B cell (primary cell): ENCODE measurements at regions not wholly inside any gene's neighbourhood (a gene's known extent, or its start where the extent isn't known, plus 50 kb on each side); places are given as distances from the start of the nearest gene placed in this dataset.

Experiments
- ATAC-seq: fragments of 200-7000 bp; cut with Tn5 transposase; one replicate; pipeline ENCODE4 v1.10.0; 2021; ENCODE audit warnings: low read depth, mild to moderate bottlenecking, moderate number of reproducible peaks, moderate library complexity
- CTCF ChIA-PET: fragments of 350-600 bp; sonication (Branson Sonifier 250); formaldehyde crosslinking; loops from one replicate; lab custom pipeline; 2021; ENCODE audit warnings: antibody characterized with exemption, inconsistent platforms; lab: Charles Lee
- POLR2A ChIA-PET: fragments of 350-600 bp; sonication (Branson Sonifier 250); formaldehyde crosslinking; loops from one replicate; lab custom pipeline; 2021; ENCODE audit warnings: antibody characterized with exemption; lab: Charles Lee
- DNase-seq: peaks from one replicate; pipeline ENCODE4 v3.0.0; 2013
- H2AFZ ChIP-seq: 2 replicates; pipeline ENCODE4 v1.6.1; 2012; ENCODE audit warnings: mild to moderate bottlenecking, low read depth, low read length; ENCODE audit not compliant: insufficient read depth, poor library complexity, severe bottlenecking
- H3K27ac ChIP-seq, 2 donors: 1 replicate in 1 of 2; 2 replicates in 1 of 2; pipeline ENCODE4 v1.5.1; 2012 to 2013; ENCODE audit warnings: low read length in 2 of 2, mild to moderate bottlenecking in 2 of 2, moderate library complexity in 1 of 2
- H3K27me3 ChIP-seq, 4 experiments: fragments of 200-600 bp in 1 of 4; sonication (generic) in 1 of 4; replicated peaks in 1 of 4; 1 replicate in 2 of 4; 2 replicates in 2 of 4; pipeline versions ENCODE4 v1.6.1 to v1.7.0; 2013 to 2016; ENCODE audit warnings: low read length in 3 of 4, mild to moderate bottlenecking in 2 of 4, mixed read lengths in 1 of 4, moderate library complexity in 1 of 4; ENCODE audit not compliant: insufficient read depth in 4 of 4, control insufficient read depth in 3 of 4; ENCODE audit errors: control extremely low read depth in 1 of 4
- H3K36me3 ChIP-seq, 2 experiments: replicated peaks in 1 of 2; 1 replicate in 1 of 2; 2 replicates in 1 of 2; pipeline versions ENCODE4 v1.6.1 to v1.7.1; 2013; ENCODE audit warnings: low read length in 1 of 2; ENCODE audit not compliant: insufficient read depth in 2 of 2, control insufficient read depth in 1 of 2; ENCODE audit errors: control extremely low read depth in 1 of 2, extremely low read depth in 1 of 2
- H3K4me1 ChIP-seq, 2 donors: fragments of 200-600 bp in 1 of 2; sonication (generic) in 1 of 2; 1 replicate in 1 of 2; 2 replicates in 1 of 2; pipeline versions ENCODE4 v1.5.1 to v1.6.1; 2013 to 2017; ENCODE audit warnings: low read length in 2 of 2; ENCODE audit not compliant: control insufficient read depth in 2 of 2, insufficient read depth in 2 of 2
- H3K4me2 ChIP-seq: replicated peaks from 2 replicates; pipeline ENCODE3; 2012; ENCODE audit warnings: mild to moderate bottlenecking, low read depth, low read length; ENCODE audit not compliant: poor library complexity, severe bottlenecking
- H3K4me3 ChIP-seq, 5 experiments: fragments of 200-600 bp in 1 of 5; sonication (generic) in 1 of 5; 1 replicate in 3 of 5; 2 replicates in 2 of 5; pipeline versions ENCODE4 v1.5.1 to v1.7.0; 2011 to 2016; ENCODE audit warnings: low read length in 4 of 5, mild to moderate bottlenecking in 4 of 5, low read depth in 2 of 5, control low read depth in 1 of 5, moderate library complexity in 1 of 5; ENCODE audit not compliant: insufficient read depth in 1 of 5; ENCODE audit errors: control extremely low read depth in 1 of 5, extremely low read depth in 1 of 5
- H3K79me2 ChIP-seq: fragments of 200-600 bp; sonication (generic); one replicate; pipeline ENCODE4 v1.6.0; 2016; ENCODE audit warnings: low read length; ENCODE audit not compliant: control insufficient read depth, insufficient read depth
- H3K9ac ChIP-seq: fragments of 200-600 bp; sonication (generic); 2 replicates; pipeline ENCODE4 v1.6.1; 2017; ENCODE audit warnings: mild to moderate bottlenecking, low read length, moderate library complexity
- H3K9me3 ChIP-seq, 3 donors: one replicate each; pipeline versions ENCODE4 v1.6.1 to v1.7.1; 2013; ENCODE audit warnings: low read length in 2 of 3; ENCODE audit not compliant: control insufficient read depth in 2 of 3, insufficient read depth in 1 of 3; ENCODE audit errors: control extremely low read depth in 1 of 3
- H4K20me1 ChIP-seq: 2 replicates; pipeline ENCODE4 v1.6.0; 2012; ENCODE audit warnings: mild to moderate bottlenecking, low read length; ENCODE audit not compliant: insufficient read depth, control insufficient read depth, poor library complexity, severe bottlenecking
- H3K27ac Mint-ChIP-seq: one replicate; pipeline ENCODE4 v1.8.0; 2021; ENCODE audit warnings: mixed read lengths
- H3K27me3 Mint-ChIP-seq: one replicate; pipeline ENCODE4 v1.8.0; 2021; ENCODE audit warnings: mixed read lengths
- H3K4me1 Mint-ChIP-seq: one replicate; pipeline ENCODE4 v1.8.0; 2021; ENCODE audit warnings: mixed read lengths
- H3K4me3 Mint-ChIP-seq: one replicate; pipeline ENCODE4 v1.8.0; 2021; ENCODE audit warnings: mixed read lengths
- H3K9me3 Mint-ChIP-seq: one replicate; pipeline ENCODE4 v1.8.0; 2022; ENCODE audit warnings: mixed read lengths; ENCODE audit not compliant: insufficient read depth
- EZH2 ChIP-seq: IDR thresholded peaks from 2 replicates; pipeline ENCODE4 v1.6.1; 2012; ENCODE audit warnings: borderline replicate concordance, low read depth, mild to moderate bottlenecking, moderate library complexity, low read length; ENCODE audit not compliant: insufficient read depth, poor library complexity, severe bottlenecking
- WGBS: methylation state at CpG from one replicate; pipeline ENCODE4 v1.1.5; 2013; ENCODE audit warnings: missing lambda C conversion rate; ENCODE audit not compliant: insufficient coverage; 5-methylcytosine and 5-hydroxymethylcytosine counted together
- intact Hi-C: fragments of 100-400 bp; cut with micrococcal nuclease; formaldehyde crosslinking; loops from one replicate; pipeline ENCODE4 v1.10.0; 2022
- TF ChIP-seq, protein P1 (sequence below): fragments of 200-600 bp; IDR thresholded peaks from one replicate; pipeline ENCODE4 v1.8.0; 2022; ENCODE audit warnings: antibody characterized with exemption, mild to moderate bottlenecking

DNA sequence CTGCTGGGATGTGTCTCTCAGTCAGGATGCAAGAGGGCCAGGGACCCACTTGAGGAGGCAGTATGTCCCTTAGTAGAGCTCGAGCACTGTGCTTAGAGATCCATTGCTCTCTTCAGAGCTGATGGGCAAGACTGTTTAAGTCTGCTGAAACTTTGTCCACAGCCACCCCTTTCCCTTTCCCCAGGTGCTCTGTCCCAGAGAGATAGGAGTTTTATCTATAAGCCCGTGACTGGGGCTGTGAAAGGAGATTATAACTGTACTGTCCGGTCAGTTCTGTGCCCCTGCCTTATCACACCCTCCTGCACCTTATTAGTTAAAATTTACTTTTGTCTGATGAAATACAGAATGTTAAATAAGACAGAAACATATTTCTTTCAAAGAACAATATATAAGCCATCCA, 378.4 kb downstream of the PABPC4L start:
- intact Hi-C loops, result no loop called here

DNA sequence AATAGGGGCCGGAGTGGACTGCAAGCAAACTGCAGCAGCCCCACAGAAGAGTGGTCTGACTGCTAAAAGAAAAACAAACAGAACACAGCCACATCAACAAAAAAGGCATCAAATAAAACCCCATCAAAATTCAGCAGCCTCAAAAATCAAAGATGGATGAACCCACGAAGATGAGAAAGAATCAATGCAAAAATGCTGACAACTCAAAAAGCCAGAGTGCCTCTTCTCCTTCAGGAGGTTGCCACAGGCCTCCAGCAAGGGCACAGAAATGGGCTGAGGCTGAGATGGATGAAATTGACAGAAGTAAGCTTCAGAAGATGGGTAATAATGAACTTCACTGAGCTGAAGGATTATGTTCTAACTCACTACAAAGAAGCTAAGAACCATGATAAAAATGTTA, 388.6 kb downstream of the PABPC4L start:
- Histone ChIP-seq H4K20me1 (no peaks in the 10 kb centered on the region), H3K27me3 (no peaks in the 10 kb centered on the region), H3K4me3 (no peak overlapping the region), H3K4me1 (no peaks in the 10 kb centered on the region), H3K9me3 (peaks cover 0 to 14% (median 2%) of the 10 kb centered on the region in 3 donors), H3K4me2 (no peak overlapping the region), H2AFZ (no peak overlapping the region), H3K27ac (no peak overlapping the region), H3K79me2 (no peaks in the 10 kb centered on the region), H3K9ac (no peak overlapping the region), H3K36me3 (no peaks in the 10 kb centered on the region)
- intact Hi-C loops, result no loop called here
- Mint-ChIP-seq H3K4me3 (no peak overlapping the region), H3K9me3 (peaks cover 7% of the 10 kb centered on the region), H3K27me3 (no peaks in the 10 kb centered on the region), H3K27ac (no peak overlapping the region), H3K4me1 (no peaks in the 10 kb centered on the region)
- CTCF ChIA-PET, result no interaction called here
- POLR2A ChIA-PET, result no interaction called here
- DNase-seq (no peak), ATAC-seq (no peak)
- TF ChIP-seq, protein P1, sequence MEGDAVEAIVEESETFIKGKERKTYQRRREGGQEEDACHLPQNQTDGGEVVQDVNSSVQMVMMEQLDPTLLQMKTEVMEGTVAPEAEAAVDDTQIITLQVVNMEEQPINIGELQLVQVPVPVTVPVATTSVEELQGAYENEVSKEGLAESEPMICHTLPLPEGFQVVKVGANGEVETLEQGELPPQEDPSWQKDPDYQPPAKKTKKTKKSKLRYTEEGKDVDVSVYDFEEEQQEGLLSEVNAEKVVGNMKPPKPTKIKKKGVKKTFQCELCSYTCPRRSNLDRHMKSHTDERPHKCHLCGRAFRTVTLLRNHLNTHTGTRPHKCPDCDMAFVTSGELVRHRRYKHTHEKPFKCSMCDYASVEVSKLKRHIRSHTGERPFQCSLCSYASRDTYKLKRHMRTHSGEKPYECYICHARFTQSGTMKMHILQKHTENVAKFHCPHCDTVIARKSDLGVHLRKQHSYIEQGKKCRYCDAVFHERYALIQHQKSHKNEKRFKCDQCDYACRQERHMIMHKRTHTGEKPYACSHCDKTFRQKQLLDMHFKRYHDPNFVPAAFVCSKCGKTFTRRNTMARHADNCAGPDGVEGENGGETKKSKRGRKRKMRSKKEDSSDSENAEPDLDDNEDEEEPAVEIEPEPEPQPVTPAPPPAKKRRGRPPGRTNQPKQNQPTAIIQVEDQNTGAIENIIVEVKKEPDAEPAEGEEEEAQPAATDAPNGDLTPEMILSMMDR, result no peak
- TF ChIP-seq EZH2, result no peak
- no CpG with 5 or more reads among the region's 2 CpGs for WGBS

More for the DNA sequence above, 378.4 kb downstream of the PABPC4L start:
- no peaks in the 10 kb centered on the region for H3K27me3 Mint-ChIP-seq
- no peak for DNase-seq
- Histone ChIP-seq H3K36me3 (no peaks in the 10 kb centered on the region), H3K4me2 (no peak overlapping the region), H3K9me3 (no peaks in the 10 kb centered on the region), H3K79me2 (no peaks in the 10 kb centered on the region), H3K9ac (no peak overlapping the region), H3K4me1 (no peaks in the 10 kb centered on the region), H3K27me3 (no peaks in the 10 kb centered on the region), H3K4me3 (no peak overlapping the region), H3K27ac (no peak overlapping the region), H2AFZ (no peak overlapping the region), H4K20me1 (no peaks in the 10 kb centered on the region)
- CTCF ChIA-PET, result no interaction called here
- no peaks in the 10 kb centered on the region for H3K4me1 Mint-ChIP-seq
- H3K27ac Mint-ChIP-seq, result no peak overlapping the region
- H3K4me3 Mint-ChIP-seq, result no peak overlapping the region
- 50% methylated on average over 1 of the region's 3 CpGs for WGBS
- TF ChIP-seq, protein P1, result no peak
- TF ChIP-seq EZH2, result no peak
- POLR2A ChIA-PET, result no interaction called here
- H3K9me3 Mint-ChIP-seq, result peaks cover 1% of the 10 kb centered on the region
- no peak for ATAC-seq
